HCT116 (cell line): ENCODE measurements at regions not wholly inside any gene's neighbourhood (a gene's known extent, or its start where the extent isn't known, plus 50 kb on each side); places are given as distances from the start of the nearest gene placed in this dataset.
A peak's percentile ranks its signal among the peaks of the same experiment; 100 is the strongest.

Experiments used
- ATAC-seq: fragments of 200-7000 bp; cut with Tn5 transposase; 2 replicates; pipeline ENCODE4 v1.9.1; 2020; ENCODE audit warnings: mild to moderate bottlenecking, moderate library complexity
- BruUV-seq: library from RNA; stranded (reverse); fragments of 400-500 nt; replicated peaks from 2 replicates; lab custom pipeline; 2021; lab: Mats Ljungman, UMichigan
- CTCF ChIA-PET: fragments of 300-600 bp; sonication (Branson Sonifier 250); formaldehyde crosslinking; loops from one replicate; lab custom pipeline; 2021; ENCODE audit warnings: antibody characterized with exemption; lab: Charles Lee
- POLR2A ChIA-PET: fragments of 300-600, 350-600 bp; sonication (Branson Sonifier 250); formaldehyde crosslinking; loops from one replicate; lab custom pipeline; 2021; ENCODE audit warnings: antibody characterized with exemption; lab: Charles Lee
- RAD21 ChIA-PET, 2 experiments: fragments of 300-600 bp; sonication (Branson Sonifier 250); formaldehyde crosslinking; loops; one replicate each; lab custom pipeline; 2023; ENCODE audit warnings: low total read pairs in 2 of 2; ENCODE audit not compliant: uncharacterized antibody in 2 of 2, unreplicated experiment in 2 of 2, low non-redundant PET in 1 of 2; lab: Charles Lee
- DNase-seq: peaks from one replicate; pipeline ENCODE4 v3.0.0-alpha.2; 2010; ENCODE audit warnings: low read depth, low spot score
- H2AFZ ChIP-seq: fragments of 200-600 bp; shearing (Covaris generic), sonication (generic); 2 replicates; pipeline ENCODE4 v1.6.1; 2017; ENCODE audit warnings: low read depth, mixed run types, mixed read lengths, antibody characterized with exemption, low read length; ENCODE audit not compliant: poor library complexity, severe bottlenecking
- H3K27ac ChIP-seq: 2 replicates; pipeline ENCODE4 v1.5.1; 2012; ENCODE audit warnings: low read depth, low read length
- H3K27me3 ChIP-seq: fragments of 200-600 bp; sonication (generic); 2 replicates; pipeline ENCODE4 v1.6.1; 2016; ENCODE audit warnings: mixed run types, low read length, mixed read lengths; ENCODE audit not compliant: insufficient read depth
- H3K36me3 ChIP-seq, 2 experiments: fragments of 200-500 bp in 1 of 2; fragments of 200-600 bp in 1 of 2; sonication (Bioruptor generic) in 1 of 2; sonication (generic) in 1 of 2; 2 replicates each; pipeline versions ENCODE4 v1.5.1 to v1.6.1; 2014 to 2016; ENCODE audit warnings: low read length in 2 of 2, inconsistent platforms in 1 of 2, mixed read lengths in 1 of 2, mixed run types in 1 of 2; ENCODE audit not compliant: insufficient read depth in 2 of 2, control insufficient read depth in 1 of 2
- H3K4me1 ChIP-seq, 2 experiments: fragments of 200-600 bp in 1 of 2; sonication (generic) in 1 of 2; 2 replicates each; pipeline versions ENCODE4 v1.5.1 to v1.6.1; 2012 to 2017; ENCODE audit warnings: low read length in 2 of 2, inconsistent platforms in 1 of 2, mild to moderate bottlenecking in 1 of 2, mixed read lengths in 1 of 2, mixed run types in 1 of 2, moderate library complexity in 1 of 2; ENCODE audit not compliant: insufficient read depth in 2 of 2, control insufficient read depth in 1 of 2
- H3K4me2 ChIP-seq: fragments of 200-600 bp; sonication (generic); 2 replicates; pipeline ENCODE4 v1.6.1; 2017; ENCODE audit warnings: mixed run types, low read length, mixed read lengths
- H3K4me3 ChIP-seq, 2 experiments: fragments of 200-600 bp in 1 of 2; sonication (generic) in 1 of 2; replicated peaks in 1 of 2; 2 replicates each; pipeline ENCODE4 v1.5.1; 2011 to 2016; ENCODE audit warnings: low read length in 2 of 2, control low read depth in 1 of 2, low read depth in 1 of 2, mild to moderate bottlenecking in 1 of 2, mixed read lengths in 1 of 2, mixed run types in 1 of 2
- H3K79me2 ChIP-seq: fragments of 200-600 bp; sonication (generic); 2 replicates; pipeline ENCODE4 v1.6.1; 2017; ENCODE audit warnings: mild to moderate bottlenecking, mixed run types, low read length, moderate library complexity, mixed read lengths; ENCODE audit not compliant: insufficient read depth
- H3K9ac ChIP-seq: fragments of 200-600 bp; sonication (generic); 2 replicates; pipeline ENCODE4 v1.6.1; 2016; ENCODE audit warnings: low read length, mixed read lengths
- H3K9me2 ChIP-seq: fragments of 200-600 bp; sonication (generic), shearing (Covaris generic); 2 replicates; pipeline ENCODE4 v1.6.1; 2017; ENCODE audit warnings: mixed run types, mild to moderate bottlenecking, moderate library complexity; ENCODE audit not compliant: insufficient read depth
- H3K9me3 ChIP-seq, 2 experiments: fragments of 200-500 bp in 1 of 2; fragments of 200-600 bp in 1 of 2; sonication (Bioruptor generic) in 1 of 2; sonication (generic) in 1 of 2; 2 replicates each; pipeline ENCODE4 v1.6.1; 2014 to 2017; ENCODE audit warnings: low read length in 2 of 2, mixed read lengths in 2 of 2, inconsistent platforms in 1 of 2, low read depth in 1 of 2, mild to moderate bottlenecking in 1 of 2, mixed run types in 1 of 2, moderate library complexity in 1 of 2; ENCODE audit not compliant: control insufficient read depth in 1 of 2, insufficient read depth in 1 of 2
- H4K20me1 ChIP-seq: fragments of 200-600 bp; sonication (generic), shearing (Covaris generic); 2 replicates; pipeline ENCODE4 v1.6.1; 2017; ENCODE audit warnings: mixed run types, mild to moderate bottlenecking, moderate library complexity; ENCODE audit not compliant: insufficient read depth
- CBX3 ChIP-seq: IDR thresholded peaks from 2 replicates; pipeline ENCODE4 v1.6.1; 2012; ENCODE audit warnings: low read depth
- CEBPB ChIP-seq: IDR thresholded peaks from 2 replicates; pipeline ENCODE4 v1.6.1; 2012; ENCODE audit warnings: low read depth
- FOSL1 ChIP-seq: IDR thresholded peaks from 2 replicates; pipeline ENCODE4 v1.6.1; 2012; ENCODE audit warnings: low read depth
- MAX ChIP-seq: IDR thresholded peaks from 2 replicates; pipeline ENCODE4 v1.6.1; 2012
- RAD21 ChIP-seq: IDR thresholded peaks from 2 replicates; pipeline ENCODE4 v1.6.1; 2012; ENCODE audit warnings: low read depth, mild to moderate bottlenecking
- SIN3A ChIP-seq: IDR thresholded peaks from 2 replicates; pipeline ENCODE4 v1.6.1; 2012; ENCODE audit warnings: low read depth
- SP1 ChIP-seq: IDR thresholded peaks from 2 replicates; pipeline ENCODE4 v1.6.1; 2012; ENCODE audit warnings: low read depth
- SRF ChIP-seq: IDR thresholded peaks from 2 replicates; pipeline ENCODE4 v1.6.1; 2012; ENCODE audit warnings: low read depth
- ZFX ChIP-seq: fragments of 450-650 bp; IDR thresholded peaks from 2 replicates; pipeline ENCODE4 v1.6.1; 2017
- ZNF274 ChIP-seq: fragments of 200-500 bp; sonication (Bioruptor generic); IDR thresholded peaks from 2 replicates; pipeline ENCODE4 v1.6.1; 2014; ENCODE audit warnings: mild to moderate bottlenecking, low read depth, low read length, inconsistent platforms
- intact Hi-C: fragments of 100-400 bp; cut with micrococcal nuclease; formaldehyde crosslinking; loops from 2 replicates; pipeline ENCODE4 v1.10.0; 2022
- TF ChIP-seq, protein P1 (sequence below), 3 experiments: fragments of 200-600 bp in 1 of 3; sonication (generic) in 1 of 3; IDR thresholded peaks in 2 of 3; conservative IDR thresholded peaks in 1 of 3; 2 replicates each; pipeline ENCODE4 v1.5.1; 2012 to 2017; ENCODE audit warnings: low read depth in 2 of 3, low read length in 2 of 3, antibody characterized with exemption in 1 of 3, borderline replicate concordance in 1 of 3, control low read depth in 1 of 3, mild to moderate bottlenecking in 1 of 3, mixed read lengths in 1 of 3, mixed run types in 1 of 3, moderate library complexity in 1 of 3; ENCODE audit not compliant: insufficient read depth in 1 of 3
- TF ChIP-seq, protein P2 (sequence below): IDR thresholded peaks from 2 replicates; pipeline ENCODE4 v1.6.1; 2012

GRCh38 chr2:173493874-173494273 is 139.2 kb downstream of the CDCA7 start:
- intact Hi-C loops = no loop called here

GRCh38 chr2:173496746-173497145 is 142.1 kb downstream of the CDCA7 start:
- no TSS peak for BruUV-seq
- ChIA-PET RAD21 (no interaction called here), CTCF (no interaction called here), POLR2A (no interaction called here)
- no peak for TF ChIP-seq MAX
- TF ChIP-seq CBX3 = no peak
- Histone ChIP-seq H3K27me3 (no peaks in the 10 kb centered on the region), H4K20me1 (no peaks in the 10 kb centered on the region), H3K9me2 (no peaks in the 10 kb centered on the region), H3K4me3 (no peak overlapping the region), H2AFZ (no peak overlapping the region), H3K36me3 (no peaks in the 10 kb centered on the region), H3K4me2 (no peak overlapping the region), H3K27ac (no peak overlapping the region), H3K79me2 (no peaks in the 10 kb centered on the region), H3K9ac (no peak overlapping the region), H3K9me3 (no peaks in the 10 kb centered on the region; a peak in 1 of 4 replicates), H3K4me1 (no peaks in the 10 kb centered on the region)
- ATAC-seq (no peak), DNase-seq (no peak)
- intact Hi-C loops = no loop called here

More at GRCh38 chr2:173493874-173494273, 139.2 kb downstream of the CDCA7 start:
- H3K36me3 ChIP-seq = no peaks in the 10 kb centered on the region
- H3K79me2 ChIP-seq = no peaks in the 10 kb centered on the region
- BruUV-seq = no TSS peak
- no peaks in the 10 kb centered on the region for H3K4me1 ChIP-seq
- ATAC-seq (no peak; the same call in 1 of the 2 replicates), DNase-seq (no peak)
- POLR2A ChIA-PET = no interaction called here
- H3K9ac ChIP-seq = no peak overlapping the region
- no peak overlapping the region for H3K4me2 ChIP-seq
- no peaks in the 10 kb centered on the region for H4K20me1 ChIP-seq
- RAD21 ChIA-PET = no interaction called here
- no peaks in the 10 kb centered on the region for H3K9me2 ChIP-seq
- TF ChIP-seq, protein P1, sequence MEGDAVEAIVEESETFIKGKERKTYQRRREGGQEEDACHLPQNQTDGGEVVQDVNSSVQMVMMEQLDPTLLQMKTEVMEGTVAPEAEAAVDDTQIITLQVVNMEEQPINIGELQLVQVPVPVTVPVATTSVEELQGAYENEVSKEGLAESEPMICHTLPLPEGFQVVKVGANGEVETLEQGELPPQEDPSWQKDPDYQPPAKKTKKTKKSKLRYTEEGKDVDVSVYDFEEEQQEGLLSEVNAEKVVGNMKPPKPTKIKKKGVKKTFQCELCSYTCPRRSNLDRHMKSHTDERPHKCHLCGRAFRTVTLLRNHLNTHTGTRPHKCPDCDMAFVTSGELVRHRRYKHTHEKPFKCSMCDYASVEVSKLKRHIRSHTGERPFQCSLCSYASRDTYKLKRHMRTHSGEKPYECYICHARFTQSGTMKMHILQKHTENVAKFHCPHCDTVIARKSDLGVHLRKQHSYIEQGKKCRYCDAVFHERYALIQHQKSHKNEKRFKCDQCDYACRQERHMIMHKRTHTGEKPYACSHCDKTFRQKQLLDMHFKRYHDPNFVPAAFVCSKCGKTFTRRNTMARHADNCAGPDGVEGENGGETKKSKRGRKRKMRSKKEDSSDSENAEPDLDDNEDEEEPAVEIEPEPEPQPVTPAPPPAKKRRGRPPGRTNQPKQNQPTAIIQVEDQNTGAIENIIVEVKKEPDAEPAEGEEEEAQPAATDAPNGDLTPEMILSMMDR (IDR thresholded peaks at IDR 0.05 in 2 of 3, conservative IDR thresholded peaks at IDR 0.05 in 1 of 3; ENCODE audit: borderline replicate concordance in 1 of 3, insufficient read depth in 1 of 3, low read depth in 2 of 3, low read length in 2 of 3) = 0 out of 6 replicates have a peak, but pooled peaks of 1 of the 3 experiments have one; percentile 15
- no peak for TF ChIP-seq CEBPB
- TF ChIP-seq SIN3A = no peak
- TF ChIP-seq, protein P2, sequence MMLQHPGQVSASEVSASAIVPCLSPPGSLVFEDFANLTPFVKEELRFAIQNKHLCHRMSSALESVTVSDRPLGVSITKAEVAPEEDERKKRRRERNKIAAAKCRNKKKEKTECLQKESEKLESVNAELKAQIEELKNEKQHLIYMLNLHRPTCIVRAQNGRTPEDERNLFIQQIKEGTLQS = no peak
- TF ChIP-seq ZNF274 = no peak
- no peak for TF ChIP-seq ZFX
- no peak for TF ChIP-seq FOSL1
- TF ChIP-seq SP1 = no peak
- no peak for TF ChIP-seq SRF
- TF ChIP-seq RAD21 = peak; percentile 17; the same call in 1 of the 2 replicates
- TF ChIP-seq, all 23 proteins: peak for 2
- CTCF ChIA-PET = no interaction called here
- H3K27ac ChIP-seq = no peak overlapping the region
- no peaks in the 10 kb centered on the region for H3K9me3 ChIP-seq
- no peak overlapping the region for H3K4me3 ChIP-seq
- H2AFZ ChIP-seq = no peak overlapping the region
- H3K27me3 ChIP-seq = no peaks in the 10 kb centered on the region
